Stimulated activated CD4-positive, alpha-beta T cell treated with anti-CD3 and anti-CD28 coated beads, Interleukin-2, amount 100 ng/mL, for 4 hours (primary cell): ENCODE measurements at regions not wholly inside any gene's neighbourhood (a gene's known extent, or its start where the extent isn't known, plus 50 kb on each side); places are given as distances from the start of the nearest gene placed in this dataset.

Experiments used
- DNase-seq: peaks from one replicate; pipeline ENCODE4 v3.0.0-alpha.2; 2020; ENCODE audit warnings: low read depth

- DNase-seq = no peak
These were observed 98.1 kb upstream of the YPEL5 start for GRCh38 chr2:30048636-30049175.

GRCh38 chr2:30055548-30055947 lies 91.3 kb upstream of the YPEL5 start:
- no peak for DNase-seq

DNA sequence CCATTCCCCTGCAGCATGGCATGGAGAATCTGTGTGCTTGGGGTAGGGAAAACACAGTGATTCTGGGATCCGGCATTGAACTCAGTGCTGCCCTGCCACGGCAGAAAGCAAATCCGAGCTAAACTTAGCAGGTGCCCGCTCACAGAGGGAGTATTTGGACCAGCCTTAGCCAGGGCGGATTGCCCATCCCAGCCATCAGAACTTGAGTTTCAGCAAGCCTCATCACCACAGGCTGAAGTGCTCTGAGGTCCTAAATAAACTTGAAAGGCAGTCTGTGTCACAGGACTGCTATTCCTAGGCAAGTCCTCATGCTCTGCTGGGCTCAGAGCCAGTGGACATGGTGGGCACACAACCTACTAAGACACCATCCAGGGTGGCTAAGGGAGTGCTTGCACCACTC lies 86.2 kb upstream of the YPEL5 start:
- no peak for DNase-seq

DNA sequence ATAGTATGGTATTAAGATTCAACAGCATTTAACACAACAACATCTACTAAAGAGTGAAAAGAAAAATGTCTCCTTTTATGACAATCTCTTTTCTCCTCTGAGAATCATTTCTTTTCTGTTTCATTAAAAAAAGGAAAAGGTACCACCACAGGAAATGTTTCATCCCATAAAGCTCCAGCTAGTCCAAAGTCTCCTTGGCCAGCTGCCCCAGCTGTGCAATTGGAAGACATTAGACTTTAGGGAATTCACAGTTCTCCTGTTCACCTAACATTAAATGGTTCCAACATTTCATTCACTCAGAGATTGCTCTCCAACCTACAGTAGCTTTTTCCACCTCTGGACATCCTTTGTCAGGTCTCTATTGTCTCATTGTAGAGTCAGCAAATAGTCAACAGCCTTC lies 78.7 kb upstream of the YPEL5 start:
- DNase-seq = no peak

DNA sequence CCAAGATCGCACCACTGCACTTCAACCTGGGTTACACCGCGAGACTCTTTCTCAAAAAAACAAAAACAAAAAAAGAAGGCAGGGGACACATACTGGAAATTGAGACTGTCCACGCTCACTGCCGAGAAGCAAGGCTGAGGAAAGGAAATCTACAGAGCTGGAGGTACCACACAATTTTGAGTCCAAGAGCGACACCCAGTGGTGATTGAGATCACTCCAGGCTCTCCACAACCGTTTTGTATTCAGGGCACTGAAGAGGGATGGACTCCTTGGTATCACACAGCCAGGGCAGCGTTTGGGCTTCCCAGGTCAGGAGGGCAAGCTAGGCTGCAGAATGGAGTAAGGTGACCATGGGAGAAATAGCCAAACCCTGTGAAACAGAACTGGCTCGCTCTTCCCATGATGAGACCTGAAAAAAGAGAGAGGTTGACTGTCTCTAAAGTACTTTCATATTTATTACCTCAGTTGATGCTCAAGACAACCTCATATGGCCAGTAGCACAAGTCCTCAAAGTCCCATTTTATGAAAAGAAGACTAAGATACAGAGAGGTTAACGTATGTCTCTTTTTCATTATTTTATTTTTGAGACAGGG lies 74.5 kb upstream of the YPEL5 start:
- peak; percentile 22 for DNase-seq

- no peak for DNase-seq
These were observed 73.3 kb upstream of the YPEL5 start for GRCh38 chr2:30073523-30073922.

GRCh38 chr2:30074023-30074422 lies 72.8 kb upstream of the YPEL5 start:
- DNase-seq = no peak

- DNase-seq = no peak
These were observed 68.3 kb upstream of the YPEL5 start for GRCh38 chr2:30078521-30078920.

DNA sequence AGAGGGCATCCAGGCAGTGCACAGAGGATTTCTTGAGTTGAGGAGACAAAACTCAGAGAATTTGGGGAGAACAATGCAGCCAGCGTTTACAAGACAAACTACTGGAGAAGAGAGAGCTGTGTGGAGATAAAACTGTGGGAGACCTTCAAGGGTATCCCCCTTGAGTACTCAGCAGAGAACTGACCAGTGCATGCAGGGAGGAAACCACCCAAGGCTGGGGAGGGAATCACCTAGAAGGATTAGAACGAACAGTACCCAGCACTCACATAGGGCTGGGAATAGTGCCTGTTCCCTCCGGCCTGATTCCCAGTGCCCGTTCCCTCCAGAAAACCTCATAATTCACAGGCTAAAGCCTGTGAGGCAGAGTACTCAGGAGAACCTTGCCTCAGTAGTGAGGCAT lies 61.9 kb upstream of the YPEL5 start:
- no peak for DNase-seq

DNA sequence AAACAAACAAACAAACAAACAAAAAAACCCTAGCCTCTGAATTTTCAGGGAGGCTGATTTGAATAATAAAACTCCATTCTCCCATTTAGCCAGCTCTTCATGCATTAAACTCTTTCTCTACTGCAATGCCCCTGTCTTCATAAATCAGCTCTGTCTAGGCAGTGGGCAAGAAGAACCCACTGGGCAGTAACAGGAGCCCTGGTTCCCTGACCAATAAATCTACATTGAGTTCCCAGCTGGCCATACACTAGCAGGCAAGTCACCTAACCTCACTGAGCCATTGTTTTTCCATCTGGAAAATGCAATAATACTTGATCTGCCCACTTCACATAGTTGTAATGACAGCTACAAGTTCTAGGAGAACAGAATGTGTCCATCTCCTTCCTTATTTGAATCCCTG lies 57.6 kb upstream of the YPEL5 start:
- no peak for DNase-seq

GRCh38 chr2:30095402-30095801 lies 51.4 kb upstream of the YPEL5 start:
- no peak for DNase-seq

- DNase-seq = no peak
These were observed 50.4 kb upstream of the YPEL5 start for GRCh38 chr2:30096451-30096850.
